Neural progenitor cell (in vitro differentiated cells): ENCODE measurements at regions not wholly inside any gene's neighbourhood (a gene's known extent, or its start where the extent isn't known, plus 50 kb on each side); places are given as distances from the start of the nearest gene placed in this dataset.

Experiments
- DNase-seq: peaks from one replicate; pipeline ENCODE4 v3.0.0-alpha.2; 2016; ENCODE audit warnings: low spot score
- H2AFZ ChIP-seq: fragments of 200-600 bp; sonication (generic); replicated peaks from 2 replicates; pipeline ENCODE4 v1.6.1; 2016; ENCODE audit warnings: antibody characterized with exemption
- H3F3A ChIP-seq: fragments of 200-600 bp; sonication (generic); 2 replicates; pipeline ENCODE4 v1.6.1; 2016; ENCODE audit warnings: antibody characterized with exemption, low read depth
- H3K27ac ChIP-seq: fragments of 200-600 bp; sonication (generic); 2 replicates; pipeline ENCODE4 v1.5.1; 2016; ENCODE audit warnings: mild to moderate bottlenecking
- H3K27me3 ChIP-seq: fragments of 200-600 bp; sonication (generic); 2 replicates; pipeline ENCODE4 v1.6.1; 2016; ENCODE audit warnings: mild to moderate bottlenecking, moderate library complexity
- H3K36me3 ChIP-seq: fragments of 200-600 bp; sonication (generic); 2 replicates; pipeline ENCODE4 v1.5.1; 2016
- H3K4me1 ChIP-seq: fragments of 200-600 bp; sonication (generic); 2 replicates; pipeline ENCODE4 v1.6.1; 2016; ENCODE audit warnings: mixed run types
- H3K4me2 ChIP-seq: fragments of 200-600 bp; sonication (generic); 2 replicates; pipeline ENCODE4 v1.6.1; 2016
- H3K4me3 ChIP-seq: fragments of 200-600 bp; sonication (generic); 2 replicates; pipeline ENCODE4 v1.5.1; 2016
- H3K79me2 ChIP-seq: fragments of 200-600 bp; sonication (generic); 2 replicates; pipeline ENCODE4 v1.6.1; 2016; ENCODE audit warnings: low read depth
- H3K9ac ChIP-seq: fragments of 200-600 bp; sonication (generic); 2 replicates; pipeline ENCODE4 v1.6.1; 2016
- H3K9me3 ChIP-seq: fragments of 200-600 bp; sonication (generic); 2 replicates; pipeline ENCODE4 v1.5.1; 2016; ENCODE audit warnings: low read depth
- H4K20me1 ChIP-seq: fragments of 200-600 bp; sonication (generic); 2 replicates; pipeline ENCODE4 v1.6.1; 2016; ENCODE audit warnings: low read depth
- H3K27ac Mint-ChIP-seq: 3 replicates; pipeline ENCODE4 v1.8.0; 2021; ENCODE audit warnings: mixed read lengths
- H3K27me3 Mint-ChIP-seq: 2 replicates; pipeline ENCODE4 v1.8.0; 2022; ENCODE audit warnings: low read depth, mild to moderate bottlenecking, inconsistent platforms, moderate library complexity, mixed read lengths; ENCODE audit not compliant: insufficient read depth
- H3K36me3 Mint-ChIP-seq: 3 replicates; pipeline ENCODE4 v1.8.0; 2021; ENCODE audit warnings: mixed read lengths
- H3K4me1 Mint-ChIP-seq: 3 replicates; pipeline ENCODE4 v1.8.0; 2021; ENCODE audit warnings: mixed read lengths
- H3K4me3 Mint-ChIP-seq: 3 replicates; pipeline ENCODE4 v1.8.0; 2021; ENCODE audit warnings: mild to moderate bottlenecking, moderate library complexity, mixed read lengths
- H3K9me3 Mint-ChIP-seq: 3 replicates; pipeline ENCODE4 v1.8.0; 2020; ENCODE audit warnings: mixed read lengths
- CTCF ChIP-seq: fragments of 200-600 bp; sonication (generic); IDR thresholded peaks from 2 replicates; pipeline ENCODE4 v1.5.1; 2017; ENCODE audit warnings: antibody characterized with exemption, mild to moderate bottlenecking
- EZH2 ChIP-seq: fragments of 200-600 bp; sonication (generic); IDR thresholded peaks from 2 replicates; pipeline ENCODE4 v1.6.1; 2017; ENCODE audit warnings: antibody characterized with exemption, mild to moderate bottlenecking, moderate library complexity
- EZH2phosphoT487 ChIP-seq: fragments of 200-600 bp; sonication (generic); IDR thresholded peaks from 2 replicates; pipeline ENCODE4 v1.6.1; 2017; ENCODE audit warnings: antibody characterized with exemption

- Mint-ChIP-seq H3K27ac (no peak overlapping the region), H3K4me3 (no peak overlapping the region), H3K36me3 (no peaks in the 10 kb centered on the region), H3K9me3 (no peaks in the 10 kb centered on the region), H3K4me1 (no peaks in the 10 kb centered on the region), H3K27me3 (no peaks in the 10 kb centered on the region)
- no peak overlapping the region for H3K4me3 ChIP-seq
- TF ChIP-seq EZH2phosphoT487: no peak
- TF ChIP-seq CTCF: no peak
- TF ChIP-seq EZH2: no peak
- no peaks in the 10 kb centered on the region for H4K20me1 ChIP-seq
- no peaks in the 10 kb centered on the region for H3F3A ChIP-seq
- DNase-seq: no peak
- H2AFZ ChIP-seq: no peak overlapping the region
- H3K4me1 ChIP-seq: no peaks in the 10 kb centered on the region
- H3K79me2 ChIP-seq: no peaks in the 10 kb centered on the region
- H3K36me3 ChIP-seq: no peaks in the 10 kb centered on the region
- H3K9ac ChIP-seq: no peak overlapping the region
- H3K4me2 ChIP-seq: no peak overlapping the region
- H3K27me3 ChIP-seq: no peaks in the 10 kb centered on the region
- H3K9me3 ChIP-seq: no peaks in the 10 kb centered on the region
- H3K27ac ChIP-seq: no peak overlapping the region
These were observed 84.6 kb upstream of the F13A1 start for GRCh38 chr6:6405031-6405430.

GRCh38 chr6:6405997-6406714 is 85.7 kb upstream of the F13A1 start:
- H3F3A ChIP-seq: no peaks in the 10 kb centered on the region
- no peaks in the 10 kb centered on the region for H3K36me3 Mint-ChIP-seq

GRCh38 chr6:6406715-6407070 is 86.2 kb upstream of the F13A1 start:
- Mint-ChIP-seq H3K27me3 (no peaks in the 10 kb centered on the region), H3K36me3 (no peaks in the 10 kb centered on the region)
- H3K4me2 ChIP-seq: no peak overlapping the region

More at GRCh38 chr6:6405997-6406714, 85.7 kb upstream of the F13A1 start:
- no peak overlapping the region for H3K27ac Mint-ChIP-seq
- Histone ChIP-seq H3K27ac (no peak overlapping the region), H3K36me3 (no peaks in the 10 kb centered on the region), H3K9me3 (no peaks in the 10 kb centered on the region), H3K79me2 (no peaks in the 10 kb centered on the region), H4K20me1 (no peaks in the 10 kb centered on the region), H3K9ac (no peak overlapping the region), H2AFZ (no peak overlapping the region), H3K4me3 (no peak overlapping the region), H3K27me3 (no peaks in the 10 kb centered on the region), H3K4me1 (no peaks in the 10 kb centered on the region), H3K4me2 (no peak overlapping the region)
- H3K27me3 Mint-ChIP-seq: no peaks in the 10 kb centered on the region
- H3K4me3 Mint-ChIP-seq: no peak overlapping the region
- TF ChIP-seq CTCF (no peak), EZH2 (no peak)
- DNase-seq: no peak
- no peaks in the 10 kb centered on the region for H3K4me1 Mint-ChIP-seq
- no peaks in the 10 kb centered on the region for H3K9me3 Mint-ChIP-seq

More at GRCh38 chr6:6406715-6407070, 86.2 kb upstream of the F13A1 start:
- Histone ChIP-seq H3F3A (no peaks in the 10 kb centered on the region), H3K79me2 (no peaks in the 10 kb centered on the region), H3K9ac (no peak overlapping the region), H3K27me3 (no peaks in the 10 kb centered on the region), H3K4me1 (no peaks in the 10 kb centered on the region), H4K20me1 (no peaks in the 10 kb centered on the region), H3K9me3 (no peaks in the 10 kb centered on the region), H3K27ac (no peak overlapping the region), H3K36me3 (no peaks in the 10 kb centered on the region), H2AFZ (no peak overlapping the region), H3K4me3 (no peak overlapping the region)
- Mint-ChIP-seq H3K9me3 (no peaks in the 10 kb centered on the region), H3K27ac (no peak overlapping the region), H3K4me3 (no peak overlapping the region), H3K4me1 (no peaks in the 10 kb centered on the region)
- no peak for DNase-seq
- no peak for TF ChIP-seq CTCF
- TF ChIP-seq EZH2phosphoT487: no peak
- TF ChIP-seq EZH2: no peak
